ENCODE measurements at regions not wholly inside any gene's neighbourhood (a gene's known extent, or its start where the extent isn't known, plus 50 kb on each side); places are given as distances from the start of the nearest gene placed in this dataset.

GRCh38 chr20:22302039-22302438 is 282.3 kb downstream of the FOXA2 start:
- POLR2A ChIA-PET: no interaction called here
- DNase-seq: no peak
- H3K27ac Mint-ChIP-seq: no peak overlapping the region
- H3K9me3 ChIP-seq (ENCODE audit: low read length): no peaks in the 10 kb centered on the region
- no peak overlapping the region for H3K4me3 ChIP-seq (ENCODE audit: low read length)
- no peaks in the 10 kb centered on the region for H3K36me3 Mint-ChIP-seq
- no peaks in the 10 kb centered on the region for H3K27me3 ChIP-seq (ENCODE audit: insufficient read depth, low read length, poor library complexity, severe bottlenecking)
- H3K4me1 Mint-ChIP-seq: no peaks in the 10 kb centered on the region
- no peaks in the 10 kb centered on the region for H3K4me1 ChIP-seq (ENCODE audit: insufficient read depth, low read length)
- H3K36me3 ChIP-seq (ENCODE audit: insufficient read depth, low read length): no peaks in the 10 kb centered on the region
- no peak overlapping the region for H3K4me3 Mint-ChIP-seq
- peaks cover 1 to 13% (median 6%) of the 10 kb centered on the region in 5 donors for H3K9me3 Mint-ChIP-seq
- CTCF ChIA-PET: no interaction called here
- H3K27me3 Mint-ChIP-seq: no peaks in the 10 kb centered on the region
- H3K27ac ChIP-seq (ENCODE audit: low read depth, low read length): no peak overlapping the region

- Histone ChIP-seq H3K4me1 (ENCODE audit: insufficient read depth, low read length) (no peaks in the 10 kb centered on the region), H3K36me3 (ENCODE audit: insufficient read depth, low read length) (no peaks in the 10 kb centered on the region), H3K9me3 (ENCODE audit: low read length) (no peaks in the 10 kb centered on the region), H3K27ac (ENCODE audit: low read depth, low read length) (no peak overlapping the region), H3K4me3 (ENCODE audit: low read length) (no peak overlapping the region), H3K27me3 (ENCODE audit: insufficient read depth, low read length, poor library complexity, severe bottlenecking) (no peaks in the 10 kb centered on the region)
- CTCF ChIA-PET: no interaction called here
- Mint-ChIP-seq H3K36me3 (no peaks in the 10 kb centered on the region), H3K27me3 (no peaks in the 10 kb centered on the region), H3K9me3 (peaks cover 4 to 15% (median 11%) of the 10 kb centered on the region in 5 donors), H3K4me3 (no peak overlapping the region), H3K4me1 (no peaks in the 10 kb centered on the region), H3K27ac (no peak overlapping the region)
- DNase-seq: no peak
- POLR2A ChIA-PET: no interaction called here
These were observed 290.5 kb downstream of the FOXA2 start for GRCh38 chr20:22293886-22294285.

DNA sequence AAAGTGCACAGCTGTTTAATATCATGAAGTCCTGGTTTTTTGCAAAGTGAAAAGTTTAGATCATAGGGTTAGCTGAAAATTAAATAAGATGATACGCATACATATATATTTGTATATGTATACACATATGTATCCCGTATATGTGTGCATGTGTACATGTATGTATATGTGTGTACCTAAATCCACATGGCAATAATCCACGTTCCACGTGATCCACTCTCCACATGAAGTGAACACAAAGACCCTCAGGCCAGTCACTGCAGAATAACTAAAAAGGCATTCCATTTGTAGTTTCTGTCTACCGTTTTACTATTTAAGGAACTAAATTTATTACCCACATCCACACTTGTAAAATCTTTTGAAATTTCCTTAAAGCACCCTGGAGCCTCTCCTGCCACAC is 294.9 kb downstream of the FOXA2 start:
- H3K27me3 Mint-ChIP-seq: no peaks in the 10 kb centered on the region

DNA sequence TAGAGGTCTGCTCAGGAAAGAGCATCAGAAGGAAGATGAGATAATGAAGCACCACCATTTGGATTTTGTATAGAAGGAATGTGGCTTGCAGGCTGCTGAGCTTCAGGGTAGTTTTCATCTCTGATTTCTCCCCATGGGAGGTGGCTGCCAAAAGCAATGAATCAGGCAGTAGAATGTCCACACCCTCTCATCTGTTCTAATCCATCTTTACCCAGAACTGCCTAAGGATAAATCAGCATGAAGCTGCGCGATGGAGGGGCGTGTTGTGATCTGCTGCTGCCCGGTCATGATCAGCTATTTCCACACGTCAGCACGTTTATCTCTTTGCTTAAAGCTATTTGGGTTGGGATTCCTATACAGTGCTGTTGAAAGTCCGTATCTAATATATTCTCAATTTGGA is 295.4 kb downstream of the FOXA2 start:
- no peaks in the 10 kb centered on the region for H3K4me1 Mint-ChIP-seq
- no peaks in the 10 kb centered on the region for H3K27me3 Mint-ChIP-seq
- CTCF ChIA-PET: no interaction called here

More for the DNA sequence above, 294.9 kb downstream of the FOXA2 start:
- no peak overlapping the region for H3K4me3 Mint-ChIP-seq
- ChIA-PET POLR2A (no interaction called here), CTCF (no interaction called here)
- peaks cover 10 to 20% (median 12%) of the 10 kb centered on the region in 5 donors for H3K9me3 Mint-ChIP-seq
- H3K36me3 ChIP-seq (ENCODE audit: insufficient read depth, low read length): no peaks in the 10 kb centered on the region
- DNase-seq: no peak
- no peaks in the 10 kb centered on the region for H3K4me1 ChIP-seq (ENCODE audit: insufficient read depth, low read length)
- no peaks in the 10 kb centered on the region for H3K4me1 Mint-ChIP-seq
- H3K4me3 ChIP-seq (ENCODE audit: low read length): no peak overlapping the region
- H3K27me3 ChIP-seq (ENCODE audit: insufficient read depth, low read length, poor library complexity, severe bottlenecking): no peaks in the 10 kb centered on the region
- no peak overlapping the region for H3K27ac ChIP-seq (ENCODE audit: low read depth, low read length)
- no peaks in the 10 kb centered on the region for H3K36me3 Mint-ChIP-seq
- H3K27ac Mint-ChIP-seq: no peak overlapping the region
- H3K9me3 ChIP-seq (ENCODE audit: low read length): no peaks in the 10 kb centered on the region

GRCh38 chr20:22288156-22288555 is 296.2 kb downstream of the FOXA2 start:
- H3K27ac Mint-ChIP-seq: no peak overlapping the region
- H3K4me1 Mint-ChIP-seq: no peaks in the 10 kb centered on the region
- no peaks in the 10 kb centered on the region for H3K27me3 Mint-ChIP-seq
- no peak overlapping the region for H3K4me3 Mint-ChIP-seq
- DNase-seq: no peak
- no peaks in the 10 kb centered on the region for H3K36me3 ChIP-seq (ENCODE audit: insufficient read depth, low read length)
- no peak overlapping the region for H3K4me3 ChIP-seq (ENCODE audit: low read length)
- no peaks in the 10 kb centered on the region for H3K36me3 Mint-ChIP-seq
- CTCF ChIA-PET: no interaction called here
- no peak overlapping the region for H3K27ac ChIP-seq (ENCODE audit: low read depth, low read length)
- H3K27me3 ChIP-seq (ENCODE audit: insufficient read depth, low read length, poor library complexity, severe bottlenecking): no peaks in the 10 kb centered on the region
- H3K4me1 ChIP-seq (ENCODE audit: insufficient read depth, low read length): no peaks in the 10 kb centered on the region
- H3K9me3 ChIP-seq (ENCODE audit: low read length): no peaks in the 10 kb centered on the region
- peaks cover 8 to 19% (median 13%) of the 10 kb centered on the region in 5 donors for H3K9me3 Mint-ChIP-seq
- POLR2A ChIA-PET: no interaction called here

More for the DNA sequence above, 295.4 kb downstream of the FOXA2 start:
- H3K4me3 ChIP-seq (ENCODE audit: low read length): no peak overlapping the region
- H3K36me3 ChIP-seq (ENCODE audit: insufficient read depth, low read length): no peaks in the 10 kb centered on the region
- no peaks in the 10 kb centered on the region for H3K36me3 Mint-ChIP-seq
- no peak overlapping the region for H3K27ac ChIP-seq (ENCODE audit: low read depth, low read length)
- no peaks in the 10 kb centered on the region for H3K4me1 ChIP-seq (ENCODE audit: insufficient read depth, low read length)
- H3K9me3 ChIP-seq (ENCODE audit: low read length): no peaks in the 10 kb centered on the region
- H3K27me3 ChIP-seq (ENCODE audit: insufficient read depth, low read length, poor library complexity, severe bottlenecking): no peaks in the 10 kb centered on the region
- POLR2A ChIA-PET: no interaction called here
- DNase-seq: no peak
- no peak overlapping the region for H3K27ac Mint-ChIP-seq
- H3K4me3 Mint-ChIP-seq: no peak overlapping the region
- peaks cover 11 to 21% (median 13%) of the 10 kb centered on the region in 5 donors for H3K9me3 Mint-ChIP-seq

DNA sequence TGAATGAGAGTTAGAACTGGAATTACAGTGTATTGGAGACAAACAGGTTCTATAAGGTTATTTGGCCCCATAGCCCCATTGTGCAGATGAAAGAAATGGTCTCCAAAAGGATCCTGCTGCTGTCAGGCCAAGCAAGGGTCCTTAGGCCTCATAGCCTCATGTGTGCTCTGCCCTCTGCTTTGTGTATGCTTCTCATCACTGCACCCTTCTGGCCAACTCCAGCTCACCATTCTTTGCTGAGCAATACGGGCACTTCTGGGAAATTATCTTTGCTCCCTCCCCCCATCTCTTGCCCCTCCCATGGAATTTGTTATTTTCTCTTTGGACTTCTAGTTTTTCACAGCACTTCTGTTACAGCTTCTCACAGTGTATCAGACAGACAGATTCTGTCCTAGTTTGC is 298.8 kb downstream of the FOXA2 start:
- no peaks in the 10 kb centered on the region for H3K36me3 Mint-ChIP-seq
- no peaks in the 10 kb centered on the region for H3K9me3 ChIP-seq (ENCODE audit: low read length)
- H3K27me3 Mint-ChIP-seq: no peaks in the 10 kb centered on the region
- H3K4me3 ChIP-seq (ENCODE audit: low read length): no peak overlapping the region
- ChIA-PET CTCF (no interaction called here), POLR2A (no interaction called here)
- H3K4me1 ChIP-seq (ENCODE audit: insufficient read depth, low read length): no peaks in the 10 kb centered on the region
- no peaks in the 10 kb centered on the region for H3K4me1 Mint-ChIP-seq
- DNase-seq: no peak
- H3K4me3 Mint-ChIP-seq: no peak overlapping the region
- H3K27me3 ChIP-seq (ENCODE audit: insufficient read depth, low read length, poor library complexity, severe bottlenecking): no peaks in the 10 kb centered on the region
- H3K36me3 ChIP-seq (ENCODE audit: insufficient read depth, low read length): no peaks in the 10 kb centered on the region
- H3K9me3 Mint-ChIP-seq: peaks cover 6 to 14% (median 12%) of the 10 kb centered on the region in 5 donors
- H3K27ac ChIP-seq (ENCODE audit: low read depth, low read length): no peak overlapping the region
- H3K27ac Mint-ChIP-seq: peak overlapping the region in 1 of 8 donors; percentile 22

- Mint-ChIP-seq H3K4me3 (no peak overlapping the region), H3K27ac (no peak overlapping the region), H3K36me3 (no peaks in the 10 kb centered on the region), H3K27me3 (no peaks in the 10 kb centered on the region), H3K9me3 (peaks cover 6 to 12% (median 12%) of the 10 kb centered on the region in 5 donors), H3K4me1 (no peaks in the 10 kb centered on the region)
- Histone ChIP-seq H3K4me3 (ENCODE audit: low read length) (no peak overlapping the region), H3K36me3 (ENCODE audit: insufficient read depth, low read length) (no peaks in the 10 kb centered on the region), H3K4me1 (ENCODE audit: insufficient read depth, low read length) (no peaks in the 10 kb centered on the region), H3K27ac (ENCODE audit: low read depth, low read length) (no peak overlapping the region), H3K9me3 (ENCODE audit: low read length) (no peaks in the 10 kb centered on the region), H3K27me3 (ENCODE audit: insufficient read depth, low read length, poor library complexity, severe bottlenecking) (no peaks in the 10 kb centered on the region)
- ChIA-PET POLR2A (no interaction called here), CTCF (interaction anchor here (0.8 kb wide), 1 partner anchor 12 kb away, joined by 3 read pairs; no protein-coding TSS in a partner anchor)
- no peak for DNase-seq
These were observed 301.7 kb downstream of the FOXA2 start for GRCh38 chr20:22282696-22283095.

DNA sequence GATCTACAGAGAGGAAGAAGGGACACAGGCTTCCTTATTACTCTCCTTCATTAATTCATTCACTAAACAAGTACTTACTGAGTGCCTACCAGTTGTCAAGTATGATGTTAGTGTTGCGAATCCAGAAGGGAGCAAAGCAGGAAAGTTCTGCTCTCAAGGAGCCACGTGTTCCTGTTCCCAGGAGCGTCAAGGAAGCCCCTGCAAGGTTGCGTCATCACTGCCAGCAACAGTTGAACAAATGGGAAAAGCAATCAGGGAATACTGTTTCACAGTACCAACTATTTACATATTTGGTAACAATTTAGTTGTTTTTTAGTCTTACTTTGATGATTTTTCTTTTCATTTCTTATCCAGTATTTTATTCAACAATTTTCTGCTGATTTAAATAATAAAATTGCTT is 310.0 kb downstream of the FOXA2 start:
- no peaks in the 10 kb centered on the region for H3K4me1 Mint-ChIP-seq
- H3K27ac Mint-ChIP-seq: no peak overlapping the region
- no peaks in the 10 kb centered on the region for H3K9me3 ChIP-seq (ENCODE audit: low read length)
- no peak overlapping the region for H3K4me3 Mint-ChIP-seq
- DNase-seq: no peak
- H3K27me3 ChIP-seq (ENCODE audit: insufficient read depth, low read length, poor library complexity, severe bottlenecking): no peaks in the 10 kb centered on the region
- H3K4me1 ChIP-seq (ENCODE audit: insufficient read depth, low read length): no peaks in the 10 kb centered on the region
- H3K36me3 Mint-ChIP-seq: no peaks in the 10 kb centered on the region
- H3K27ac ChIP-seq (ENCODE audit: low read depth, low read length): no peak overlapping the region
- peaks cover 0 to 2% of the 10 kb centered on the region in 2 donors for H3K27me3 Mint-ChIP-seq
- peaks cover 5 to 20% (median 12%) of the 10 kb centered on the region in 5 donors for H3K9me3 Mint-ChIP-seq
- H3K36me3 ChIP-seq (ENCODE audit: insufficient read depth, low read length): no peaks in the 10 kb centered on the region
- ChIA-PET POLR2A (no interaction called here), CTCF (no interaction called here)
- H3K4me3 ChIP-seq (ENCODE audit: low read length): no peak overlapping the region

- DNase-seq: no peak
- Histone ChIP-seq H3K27me3 (ENCODE audit: insufficient read depth, low read length, poor library complexity, severe bottlenecking) (no peaks in the 10 kb centered on the region), H3K36me3 (ENCODE audit: insufficient read depth, low read length) (no peaks in the 10 kb centered on the region), H3K4me3 (ENCODE audit: low read length) (no peak overlapping the region), H3K4me1 (ENCODE audit: insufficient read depth, low read length) (no peaks in the 10 kb centered on the region), H3K27ac (ENCODE audit: low read depth, low read length) (no peak overlapping the region), H3K9me3 (ENCODE audit: low read length) (no peaks in the 10 kb centered on the region)
- no peak overlapping the region for H3K27ac Mint-ChIP-seq
- no peak overlapping the region for H3K4me3 Mint-ChIP-seq
- peaks cover 0 to 2% of the 10 kb centered on the region in 2 donors for H3K27me3 Mint-ChIP-seq
- H3K36me3 Mint-ChIP-seq: no peaks in the 10 kb centered on the region
- ChIA-PET POLR2A (no interaction called here), CTCF (no interaction called here)
- no peaks in the 10 kb centered on the region for H3K4me1 Mint-ChIP-seq
- H3K9me3 Mint-ChIP-seq: peaks cover 5 to 14% (median 10%) of the 10 kb centered on the region in 5 donors
These were observed 315.7 kb downstream of the FOXA2 start for GRCh38 chr20:22268675-22269074.
